ENCODE measurements at regions not wholly inside any gene's neighbourhood (a gene's known extent, or its start where the extent isn't known, plus 50 kb on each side); places are given as distances from the start of the nearest gene placed in this dataset.

DNA sequence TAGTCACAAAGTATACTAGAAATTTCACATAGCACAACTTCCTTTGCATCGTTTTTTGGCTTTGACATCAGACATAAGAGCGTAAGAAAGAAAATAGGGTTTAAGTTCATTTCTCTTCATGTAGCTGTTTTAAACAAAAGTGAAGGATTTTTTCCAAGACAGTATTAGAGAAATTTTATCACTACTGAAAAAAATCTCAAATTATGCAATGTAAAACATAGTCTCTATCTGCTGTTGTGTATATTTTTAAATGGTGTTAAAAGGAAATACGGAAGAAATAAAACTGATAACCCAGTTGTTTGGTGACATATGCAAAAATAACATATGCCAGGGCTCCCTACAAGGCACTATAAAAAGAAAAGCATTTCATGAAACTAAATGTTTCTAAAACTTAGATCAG is 1449.4 kb downstream of the LRRC4C start:
- Mint-ChIP-seq H3K36me3 (ENCODE audit: low read depth) (no peaks in the 10 kb centered on the region), H3K9me3 (peaks cover 3% of the 10 kb centered on the region), H3K4me1 (no peaks in the 10 kb centered on the region), H3K27me3 (no peaks in the 10 kb centered on the region), H3K27ac (no peak overlapping the region), H3K4me3 (no peak overlapping the region)
- ChIA-PET POLR2A (no interaction called here), CTCF (no interaction called here)
- DNase-seq (no peak), ATAC-seq (ENCODE audit: low read depth) (no peak)
- TF ChIP-seq, protein P1, sequence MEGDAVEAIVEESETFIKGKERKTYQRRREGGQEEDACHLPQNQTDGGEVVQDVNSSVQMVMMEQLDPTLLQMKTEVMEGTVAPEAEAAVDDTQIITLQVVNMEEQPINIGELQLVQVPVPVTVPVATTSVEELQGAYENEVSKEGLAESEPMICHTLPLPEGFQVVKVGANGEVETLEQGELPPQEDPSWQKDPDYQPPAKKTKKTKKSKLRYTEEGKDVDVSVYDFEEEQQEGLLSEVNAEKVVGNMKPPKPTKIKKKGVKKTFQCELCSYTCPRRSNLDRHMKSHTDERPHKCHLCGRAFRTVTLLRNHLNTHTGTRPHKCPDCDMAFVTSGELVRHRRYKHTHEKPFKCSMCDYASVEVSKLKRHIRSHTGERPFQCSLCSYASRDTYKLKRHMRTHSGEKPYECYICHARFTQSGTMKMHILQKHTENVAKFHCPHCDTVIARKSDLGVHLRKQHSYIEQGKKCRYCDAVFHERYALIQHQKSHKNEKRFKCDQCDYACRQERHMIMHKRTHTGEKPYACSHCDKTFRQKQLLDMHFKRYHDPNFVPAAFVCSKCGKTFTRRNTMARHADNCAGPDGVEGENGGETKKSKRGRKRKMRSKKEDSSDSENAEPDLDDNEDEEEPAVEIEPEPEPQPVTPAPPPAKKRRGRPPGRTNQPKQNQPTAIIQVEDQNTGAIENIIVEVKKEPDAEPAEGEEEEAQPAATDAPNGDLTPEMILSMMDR (IDR thresholded peaks at IDR 0.05), result no peak
- intact Hi-C loops (cut with micrococcal nuclease), result no loop called here

DNA sequence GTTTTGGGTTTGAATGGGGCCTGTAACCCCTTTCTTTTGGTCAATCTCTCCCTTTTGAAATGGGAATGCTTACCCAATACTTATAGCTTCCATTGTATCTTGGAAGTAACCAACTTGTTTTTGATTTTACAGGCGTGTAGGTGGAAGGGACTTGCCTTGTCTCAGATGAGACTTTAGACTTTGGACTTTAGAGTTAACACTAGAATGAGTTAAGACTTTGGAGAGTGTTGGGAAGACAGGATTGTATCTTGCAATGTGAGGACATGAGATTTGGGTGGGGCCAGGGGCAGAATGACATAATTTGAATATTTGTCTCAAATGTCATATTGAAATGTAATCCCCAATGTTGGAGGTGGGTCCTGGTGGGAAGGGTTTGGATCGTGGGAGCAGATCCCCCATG is 1466.9 kb downstream of the LRRC4C start:
- intact Hi-C loops (cut with micrococcal nuclease), result no loop called here
- TF ChIP-seq, protein P1 (IDR thresholded peaks at IDR 0.05), result no peak
- ATAC-seq (ENCODE audit: low read depth), result no peak
- H3K9me3 Mint-ChIP-seq, result peaks cover 12% of the 10 kb centered on the region
- no peak overlapping the region for H3K4me3 Mint-ChIP-seq
- H3K36me3 Mint-ChIP-seq (ENCODE audit: low read depth), result no peaks in the 10 kb centered on the region
- DNase-seq, result no peak
- no peak overlapping the region for H3K27ac Mint-ChIP-seq
- H3K4me1 Mint-ChIP-seq, result no peaks in the 10 kb centered on the region
- POLR2A ChIA-PET, result no interaction called here
- H3K27me3 Mint-ChIP-seq, result no peaks in the 10 kb centered on the region
- CTCF ChIA-PET, result no interaction called here

DNA sequence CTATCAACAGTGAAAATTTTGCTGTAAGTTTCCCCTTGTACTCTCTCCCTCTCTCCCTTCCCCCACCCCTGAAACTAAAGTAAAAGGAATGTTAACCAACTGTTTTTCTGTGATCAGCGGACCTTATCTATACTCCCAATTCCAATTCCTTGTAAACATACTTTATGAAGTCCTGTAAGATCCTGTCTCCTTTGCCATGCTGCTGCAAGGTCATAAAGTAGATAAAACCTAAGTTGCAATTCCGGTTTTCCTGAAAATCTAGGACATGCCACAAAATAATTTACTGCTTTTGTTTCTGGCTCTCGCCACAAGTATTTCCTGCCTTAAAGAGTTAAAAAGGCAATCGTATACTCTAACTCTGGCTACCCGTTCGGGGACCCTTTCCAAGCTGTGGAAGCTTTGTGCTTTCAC is 1469.0 kb downstream of the LRRC4C start:
- POLR2A ChIA-PET, result no interaction called here
- TF ChIP-seq, protein P1 (IDR thresholded peaks at IDR 0.05), result no peak
- Mint-ChIP-seq H3K4me1 (no peaks in the 10 kb centered on the region), H3K27ac (no peak overlapping the region), H3K4me3 (no peak overlapping the region), H3K9me3 (peaks cover 16% of the 10 kb centered on the region), H3K36me3 (ENCODE audit: low read depth) (no peaks in the 10 kb centered on the region), H3K27me3 (no peaks in the 10 kb centered on the region)
- intact Hi-C loops (cut with micrococcal nuclease), result no loop called here
- DNase-seq (no peak), ATAC-seq (ENCODE audit: low read depth) (no peak)
- CTCF ChIA-PET, result no interaction called here

DNA sequence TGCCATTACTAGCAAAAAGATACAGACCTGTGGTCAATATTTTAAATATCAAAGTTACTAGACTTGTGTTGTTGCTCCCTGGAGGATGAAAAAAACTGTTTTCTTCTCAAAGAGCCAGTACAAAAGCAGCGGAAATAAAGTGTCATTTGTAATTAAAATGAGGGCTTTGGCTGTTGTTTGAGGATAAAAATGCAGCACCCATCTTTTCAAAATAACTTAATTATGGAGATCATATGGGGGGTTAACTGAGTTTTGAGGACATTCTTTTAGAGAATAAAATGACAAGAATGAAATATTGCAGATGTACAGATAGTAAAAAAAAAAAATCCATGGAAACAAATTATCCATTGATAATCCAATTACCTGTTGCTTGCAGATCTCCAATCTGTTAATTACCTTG is 1484.4 kb downstream of the LRRC4C start:
- intact Hi-C loops (cut with micrococcal nuclease), result no loop called here
- H3K9me3 Mint-ChIP-seq, result no peaks in the 10 kb centered on the region
- TF ChIP-seq, protein P1 (IDR thresholded peaks at IDR 0.05), result no peak
- POLR2A ChIA-PET, result no interaction called here
- H3K27me3 Mint-ChIP-seq, result no peaks in the 10 kb centered on the region
- H3K4me3 Mint-ChIP-seq, result no peak overlapping the region
- CTCF ChIA-PET, result no interaction called here
- DNase-seq (no peak), ATAC-seq (ENCODE audit: low read depth) (no peak)
- H3K27ac Mint-ChIP-seq, result no peak overlapping the region
- H3K4me1 Mint-ChIP-seq, result no peaks in the 10 kb centered on the region
- H3K36me3 Mint-ChIP-seq (ENCODE audit: low read depth), result no peaks in the 10 kb centered on the region

DNA sequence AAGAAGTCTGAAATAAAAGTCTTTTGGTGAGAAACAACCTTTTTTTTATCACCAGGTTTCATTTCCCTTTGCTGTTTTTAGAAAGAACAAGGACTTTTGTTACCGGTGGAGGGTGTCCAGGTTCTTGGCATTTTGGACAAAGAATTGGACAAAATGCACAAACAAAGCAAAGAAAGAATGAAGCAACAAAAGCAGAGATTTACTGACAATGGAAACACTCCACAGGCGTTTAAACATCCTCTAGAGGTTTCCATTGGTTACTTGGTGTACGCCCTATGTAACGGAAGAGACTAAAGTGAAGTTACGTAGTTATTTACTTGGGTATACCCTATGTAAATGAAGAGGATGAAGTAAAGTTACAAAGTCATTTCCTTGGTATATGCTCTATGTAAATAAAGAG is 1487.0 kb downstream of the LRRC4C start:
- Mint-ChIP-seq H3K27ac (no peak overlapping the region), H3K36me3 (ENCODE audit: low read depth) (no peaks in the 10 kb centered on the region), H3K4me3 (no peak overlapping the region), H3K4me1 (no peaks in the 10 kb centered on the region), H3K27me3 (no peaks in the 10 kb centered on the region), H3K9me3 (no peaks in the 10 kb centered on the region)
- no peak for DNase-seq
- ATAC-seq (ENCODE audit: low read depth), result no peak
- POLR2A ChIA-PET, result no interaction called here
- intact Hi-C loops (cut with micrococcal nuclease), result no loop called here
- TF ChIP-seq, protein P1 (IDR thresholded peaks at IDR 0.05), result no peak
- CTCF ChIA-PET, result no interaction called here

Measured in activated B cell treated with CpG ODN at 0.5 μM for 24 hours (primary cell).